GM12874 (cell line): ENCODE measurements at regions not wholly inside any gene's neighbourhood (a gene's known extent, or its start where the extent isn't known, plus 50 kb on each side); places are given as distances from the start of the nearest gene placed in this dataset.

Experiments used
- TF ChIP-seq, protein P1 (sequence below): IDR thresholded peaks from 2 replicates; pipeline ENCODE4 v1.5.1; 2011; ENCODE audit warnings: low read depth, mild to moderate bottlenecking, control low read depth, low read length, moderate library complexity; ENCODE audit not compliant: insufficient read depth

DNA sequence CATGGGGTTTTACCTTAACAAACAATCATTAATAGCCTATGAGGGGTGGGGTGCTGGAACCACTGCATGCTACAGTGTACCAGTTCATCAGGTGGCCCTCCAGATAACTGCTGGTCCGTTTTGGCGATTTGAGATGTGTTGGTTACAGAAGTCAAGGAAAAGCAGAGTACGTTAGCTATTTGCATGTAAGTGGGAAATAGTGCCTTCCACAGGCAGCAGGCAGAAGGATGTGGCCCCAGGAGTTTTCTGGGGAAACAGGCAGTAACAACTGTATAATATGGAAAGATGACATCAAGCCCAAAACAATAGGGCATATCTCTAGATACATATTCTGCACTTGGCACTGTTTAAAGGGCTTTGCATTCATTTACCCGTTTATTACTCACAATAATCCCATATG is 245.7 kb downstream of the COL4A1 start:
- TF ChIP-seq, protein P1, sequence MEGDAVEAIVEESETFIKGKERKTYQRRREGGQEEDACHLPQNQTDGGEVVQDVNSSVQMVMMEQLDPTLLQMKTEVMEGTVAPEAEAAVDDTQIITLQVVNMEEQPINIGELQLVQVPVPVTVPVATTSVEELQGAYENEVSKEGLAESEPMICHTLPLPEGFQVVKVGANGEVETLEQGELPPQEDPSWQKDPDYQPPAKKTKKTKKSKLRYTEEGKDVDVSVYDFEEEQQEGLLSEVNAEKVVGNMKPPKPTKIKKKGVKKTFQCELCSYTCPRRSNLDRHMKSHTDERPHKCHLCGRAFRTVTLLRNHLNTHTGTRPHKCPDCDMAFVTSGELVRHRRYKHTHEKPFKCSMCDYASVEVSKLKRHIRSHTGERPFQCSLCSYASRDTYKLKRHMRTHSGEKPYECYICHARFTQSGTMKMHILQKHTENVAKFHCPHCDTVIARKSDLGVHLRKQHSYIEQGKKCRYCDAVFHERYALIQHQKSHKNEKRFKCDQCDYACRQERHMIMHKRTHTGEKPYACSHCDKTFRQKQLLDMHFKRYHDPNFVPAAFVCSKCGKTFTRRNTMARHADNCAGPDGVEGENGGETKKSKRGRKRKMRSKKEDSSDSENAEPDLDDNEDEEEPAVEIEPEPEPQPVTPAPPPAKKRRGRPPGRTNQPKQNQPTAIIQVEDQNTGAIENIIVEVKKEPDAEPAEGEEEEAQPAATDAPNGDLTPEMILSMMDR = no peak

DNA sequence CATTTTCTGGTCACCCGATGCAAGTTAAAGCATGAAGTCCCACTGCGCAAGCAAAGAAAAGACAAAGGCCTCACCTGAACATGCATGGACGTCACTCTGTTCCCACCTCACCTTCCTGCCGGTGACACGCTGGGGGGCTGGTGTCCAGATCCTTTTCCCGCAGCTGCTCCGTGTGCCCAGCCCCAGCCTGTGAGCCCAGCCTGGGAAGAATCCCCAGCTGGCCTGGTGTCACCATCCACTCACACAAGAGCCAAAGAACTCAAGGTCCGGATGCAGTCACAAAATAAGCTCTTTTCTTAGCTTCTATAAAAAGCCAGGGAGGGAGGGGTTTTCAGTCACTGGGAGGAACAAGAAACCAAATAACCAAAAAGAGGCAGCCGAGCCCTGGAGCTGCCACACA is 249.9 kb downstream of the COL4A1 start:
- TF ChIP-seq, protein P1 = no peak

DNA sequence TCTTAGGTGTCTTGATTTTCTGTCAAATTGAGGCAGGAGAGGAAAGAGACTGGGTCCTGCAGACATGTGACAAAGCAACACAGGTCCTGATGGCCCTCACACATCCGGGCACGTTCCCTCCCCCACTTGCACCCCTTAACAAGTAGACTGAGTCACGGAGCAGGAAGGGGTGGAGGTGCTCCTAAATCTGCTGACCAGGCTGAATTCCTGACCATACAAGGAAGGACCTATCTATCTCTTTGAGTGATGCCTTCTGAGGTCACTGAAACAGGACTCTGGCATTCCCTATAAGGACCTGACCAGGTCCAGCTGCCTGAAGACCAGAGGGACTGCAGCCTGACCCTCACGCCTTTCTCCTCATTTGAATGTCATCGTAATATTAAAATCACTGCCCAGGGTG is 250.3 kb downstream of the COL4A1 start:
- TF ChIP-seq, protein P1 = no peak

DNA sequence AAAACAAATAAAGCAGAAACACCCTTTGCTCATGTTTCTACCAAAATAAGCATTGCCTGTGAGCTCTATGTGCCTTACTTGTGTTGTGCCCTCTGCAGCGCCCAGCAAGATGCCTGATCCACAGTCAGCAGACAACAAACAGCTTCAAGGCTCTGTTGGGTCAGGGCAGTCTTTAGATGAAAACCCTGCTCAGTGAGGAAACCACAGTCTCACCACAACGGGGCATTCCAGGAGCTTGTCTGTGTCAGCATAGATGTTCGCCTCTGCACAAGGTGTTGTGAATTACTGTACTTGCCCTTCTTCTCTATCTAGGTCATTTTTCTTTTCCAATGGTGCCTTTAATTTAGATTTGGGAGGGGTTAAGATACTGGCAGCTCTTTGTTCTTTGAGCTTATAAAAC is 251.9 kb downstream of the COL4A1 start:
- TF ChIP-seq, protein P1 = no peak

DNA sequence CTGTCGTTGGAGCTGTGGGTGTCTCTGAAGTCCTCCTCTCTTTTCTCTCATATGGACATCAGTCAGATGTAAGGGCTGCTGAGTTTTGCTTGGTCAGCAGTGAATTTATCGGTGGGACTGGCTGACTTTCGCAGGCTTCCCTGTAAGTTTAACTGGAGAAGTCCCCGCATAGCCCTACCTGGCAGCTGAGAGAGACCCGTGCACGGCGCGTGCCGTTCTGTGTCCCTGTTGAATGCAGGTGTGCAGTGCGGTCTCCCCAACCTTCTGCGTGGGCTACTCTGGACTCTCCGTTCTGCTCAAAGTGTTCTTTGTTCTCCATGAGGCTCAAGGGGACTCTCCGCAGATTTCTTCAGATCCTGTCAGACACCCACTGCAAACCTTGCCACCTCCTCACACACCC is 252.9 kb downstream of the COL4A1 start:
- TF ChIP-seq, protein P1 = no peak

DNA sequence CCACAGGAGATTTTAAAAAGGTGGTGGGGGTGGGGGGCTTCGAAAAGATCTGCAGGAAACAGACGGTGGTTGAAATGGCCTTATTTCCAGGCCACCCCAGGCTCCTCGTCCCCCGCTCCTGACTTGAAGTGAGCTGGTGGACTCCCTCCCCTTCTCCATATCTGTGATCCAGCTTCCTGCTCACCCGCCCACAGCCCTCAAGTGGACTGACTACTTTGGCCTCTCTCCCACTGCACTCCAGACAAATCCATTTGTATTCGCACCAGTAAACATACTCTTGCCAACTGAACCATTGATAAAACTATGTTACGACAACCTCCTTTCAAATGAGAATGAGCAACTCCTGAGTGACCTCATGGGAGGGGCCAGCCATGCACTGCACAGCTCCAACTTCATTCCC is 259.5 kb downstream of the COL4A1 start:
- TF ChIP-seq, protein P1 = no peak

DNA sequence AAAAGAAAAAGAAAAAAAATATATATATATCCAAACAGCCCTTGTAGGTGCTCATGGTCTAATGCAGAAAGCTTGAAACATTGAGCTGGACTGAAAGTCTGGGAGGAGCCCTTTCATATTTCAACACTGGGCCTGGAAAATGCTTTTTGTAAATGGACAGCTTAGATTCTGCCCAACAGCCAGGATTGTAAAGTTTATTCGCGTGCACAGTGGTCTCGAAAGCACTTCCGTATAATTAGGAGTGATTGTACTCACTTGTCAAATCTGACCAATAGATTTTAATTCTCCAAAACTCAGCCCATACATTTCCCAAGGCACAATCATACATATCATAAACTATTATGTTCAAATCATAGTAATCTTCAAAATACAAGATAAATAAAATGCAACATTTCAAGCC is 260.1 kb downstream of the COL4A1 start:
- TF ChIP-seq, protein P1 = no peak

DNA sequence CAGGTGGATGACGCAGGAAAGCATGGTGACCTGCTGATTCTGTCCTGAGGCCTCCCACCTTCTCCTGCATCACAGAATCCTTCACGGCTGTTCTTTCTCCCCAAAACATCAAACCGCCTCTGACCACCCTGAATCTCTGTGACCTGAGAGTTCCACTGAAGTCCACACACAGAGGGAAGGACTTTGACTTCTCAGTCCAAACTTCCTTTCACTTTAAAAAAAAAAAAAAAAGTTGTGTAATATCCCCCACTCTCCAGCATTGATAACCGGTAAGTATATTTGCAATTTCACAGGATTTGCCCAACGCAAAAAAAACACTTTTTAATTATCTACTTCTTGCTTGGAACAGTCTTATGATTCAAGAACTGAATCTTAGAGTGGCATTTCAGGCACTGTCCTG is 259.5 kb upstream of the IRS2 start:
- TF ChIP-seq, protein P1 = no peak
